K562 (cell line): ENCODE measurements at regions not wholly inside any gene's neighbourhood (a gene's known extent, or its start where the extent isn't known, plus 50 kb on each side); places are given as distances from the start of the nearest gene placed in this dataset.
"Not testable (repeated sequence)": the region's sequence is repeated elsewhere in the genome, so short reads cannot be mapped to it uniquely, and the experiment has no call there.

Source experiments
- ATAC-seq: fragments of 200-7000 bp; cut with Tn5 transposase; 3 replicates; pipeline ENCODE4 v1.9.1; 2020; ENCODE audit warnings: moderate library complexity
- BruUV-seq: library from RNA; stranded (reverse); fragments of 400-500 nt; replicated peaks from 2 replicates; lab custom pipeline; 2021; lab: Mats Ljungman, UMichigan
- CTCF ChIA-PET: fragments of 300-600 bp; formaldehyde crosslinking; extraction: SDS; loops from one replicate; lab custom pipeline; 2021; ENCODE audit warnings: low intra/inter-chr PET ratio; lab: Yijun Ruan, JAX
- POLR2A ChIA-PET: fragments of 300-600, 350-650 bp; sonication (Branson Sonifier 250); formaldehyde crosslinking; extraction: SDS; loops from one replicate; lab custom pipeline; 2021; ENCODE audit warnings: antibody characterized with exemption, inconsistent platforms; lab: Yijun Ruan, JAX
- DNase-seq, 4 experiments: peaks; one replicate each; pipeline versions ENCODE4 v3.0.0 to v3.0.0-alpha.2; 2011 to 2018; ENCODE audit warnings: low spot score in 3 of 4, mixed read lengths in 3 of 4; ENCODE audit errors: extremely low read depth in 1 of 4
- FAIRE-seq: peaks from 2 replicates; lab custom pipeline; 2011; peaks lifted over from hg19 to GRCh38; lab: Jason Lieb, UNC
- H2AFZ ChIP-seq: 2 replicates; pipeline ENCODE4 v1.6.0; 2011; ENCODE audit warnings: low read depth, low read length, control low read depth, inconsistent platforms
- H3K27ac ChIP-seq: fragments of 200-600 bp; 3 replicates; pipeline ENCODE4 v1.8.0; 2011; ENCODE audit warnings: low read depth, mild to moderate bottlenecking, control low read depth, inconsistent platforms, low read length, moderate library complexity, mixed read lengths; ENCODE audit errors: extremely low read depth
- H3K27me3 ChIP-seq, 2 experiments: fragments of 300-600 bp in 1 of 2; 2 replicates in 1 of 2; 3 replicates in 1 of 2; pipeline versions ENCODE4 v1.6.0 to v1.8.0; 2011; ENCODE audit warnings: inconsistent platforms in 2 of 2, low read length in 2 of 2, mild to moderate bottlenecking in 1 of 2, mixed read lengths in 1 of 2, moderate library complexity in 1 of 2; ENCODE audit not compliant: control insufficient read depth in 2 of 2, insufficient read depth in 2 of 2
- H3K36me3 ChIP-seq: fragments of 300-600 bp; 3 replicates; pipeline ENCODE4 v1.8.0; 2011; ENCODE audit warnings: mild to moderate bottlenecking, low read length, inconsistent platforms; ENCODE audit not compliant: control insufficient read depth, insufficient read depth
- H3K4me1 ChIP-seq, 2 experiments: fragments of 200-600 bp in 1 of 2; replicated peaks in 1 of 2; 2 replicates in 1 of 2; 3 replicates in 1 of 2; pipeline versions ENCODE4 v1.5.1 to v1.8.0; 2011; ENCODE audit warnings: inconsistent platforms in 2 of 2, low read length in 2 of 2, mild to moderate bottlenecking in 1 of 2, mixed read lengths in 1 of 2, moderate library complexity in 1 of 2; ENCODE audit not compliant: control insufficient read depth in 2 of 2, insufficient read depth in 2 of 2
- H3K4me2 ChIP-seq: 2 replicates; pipeline ENCODE4 v1.6.1; 2011; ENCODE audit warnings: low read length, control low read depth, inconsistent platforms, mixed read lengths; ENCODE audit not compliant: insufficient read depth
- H3K4me3 ChIP-seq: fragments of 200-600 bp; sonication (generic), shearing (Covaris generic); 2 replicates; pipeline ENCODE4 v1.5.1; 2016; ENCODE audit warnings: control low read depth, inconsistent platforms
- H3K79me2 ChIP-seq: fragments of 200-600 bp; 3 replicates; pipeline ENCODE4 v1.8.0; 2011; ENCODE audit warnings: low read length, inconsistent platforms; ENCODE audit not compliant: control insufficient read depth, insufficient read depth
- H3K9ac ChIP-seq, 2 experiments: 2 replicates each; pipeline versions ENCODE4 v1.6.0 to v1.6.1; 2011; ENCODE audit warnings: low read depth in 2 of 2, low read length in 2 of 2, control low read depth in 1 of 2, inconsistent platforms in 1 of 2, mild to moderate bottlenecking in 1 of 2, mixed read lengths in 1 of 2; ENCODE audit not compliant: insufficient read depth in 1 of 2
- H3K9me1 ChIP-seq: one replicate; pipeline ENCODE4 v1.6.0; 2011; ENCODE audit warnings: inconsistent platforms, mild to moderate bottlenecking, low read length, moderate library complexity; ENCODE audit not compliant: control insufficient read depth, insufficient read depth
- H3K9me3 ChIP-seq: replicated peaks from 2 replicates; pipeline ENCODE4 v1.5.1; 2011; ENCODE audit warnings: low read depth, low read length, inconsistent platforms; ENCODE audit not compliant: control insufficient read depth, insufficient read depth
- H4K20me1 ChIP-seq: replicated peaks from 2 replicates; pipeline ENCODE4 v1.6.1; 2011; ENCODE audit warnings: low read length, inconsistent platforms, mixed read lengths; ENCODE audit not compliant: control insufficient read depth, insufficient read depth
- C11orf30 ChIP-seq: fragments of 450-650 bp; IDR thresholded peaks from 2 replicates; pipeline ENCODE4 v1.6.1; 2016; ENCODE audit warnings: low read depth, mild to moderate bottlenecking
- STAT5B ChIP-seq: fragments of 250-450 bp; sonication (Bioruptor Pico); IDR thresholded peaks from 2 replicates; pipeline ENCODE4 v1.8.0; 2021; ENCODE audit warnings: mild to moderate bottlenecking, inconsistent platforms
- TEAD4 ChIP-seq, 2 experiments: sonication (generic) in 1 of 2; formaldehyde crosslinking in 1 of 2; IDR thresholded peaks; 2 replicates each; pipeline versions ENCODE4 v1.6.1 to v1.8.0; 2012 to 2022; ENCODE audit warnings: borderline replicate concordance in 1 of 2, inconsistent platforms in 1 of 2, low read length in 1 of 2, mild to moderate bottlenecking in 1 of 2, missing genetic modification reagents in 1 of 2
- ZNF316 ChIP-seq: fragments of 450-650 bp; IDR thresholded peaks from 2 replicates; pipeline ENCODE4 v1.6.1; 2016
- WGBS: fragments of 100-300 bp; shearing (Covaris generic); methylation state at CpG from one replicate; pipeline ENCODE4 v1.1.6; 2016; ENCODE audit warnings: low coverage, mixed read lengths; ENCODE audit not compliant: insufficient coverage; ENCODE audit errors: missing lambda C conversion rate; 5-methylcytosine and 5-hydroxymethylcytosine counted together
- in situ Hi-C: fragments of 300-500 bp; cut with MboI; formaldehyde crosslinking; loops from 4 replicates; pipeline ENCODE4 v1.15.0; 2018; ENCODE audit warnings: inconsistent platforms, mixed read lengths
- intact Hi-C: fragments of 100-400 bp; cut with micrococcal nuclease; formaldehyde crosslinking; loops from 2 replicates; pipeline ENCODE4 v1.14.2; 2022

- intact Hi-C loops (no loop called here), in situ Hi-C loops (no loop called here)
- Histone ChIP-seq H3K27ac (no peak overlapping the region), H3K79me2 (no peaks in the 10 kb centered on the region), H3K9me3 (no peaks in the 10 kb centered on the region), H4K20me1 (no peaks in the 10 kb centered on the region), H3K4me2 (no peak overlapping the region), H3K9me1 (no peaks in the 10 kb centered on the region), H3K4me1 (no peaks in the 10 kb centered on the region), H3K36me3 (no peaks in the 10 kb centered on the region), H3K27me3 (no peaks in the 10 kb centered on the region), H2AFZ (no peak overlapping the region), H3K9ac (no peak overlapping the region), H3K4me3 (no peak overlapping the region)
- no peak for ATAC-seq
- TF ChIP-seq STAT5B (CRISPR knock-in tag) (no peak), ZNF316 (peak; percentile 42), C11orf30 (peak; percentile 6; the same call in 1 of the 2 replicates), TEAD4 (IDR thresholded peaks at IDR 0.05; ENCODE audit: low read length) (no peak), TEAD4 (CRISPR knock-in tag; IDR thresholded peaks at IDR 0.05; ENCODE audit: borderline replicate concordance) (no peak)
- FAIRE-seq, result no peak
- 2% methylated on average over 4 of the region's 4 CpGs for WGBS
- DNase-seq, result no peak
- CTCF ChIA-PET, result no interaction called here
- BruUV-seq, result no TSS peak
- POLR2A ChIA-PET, result no interaction called here
Observed at GRCh38 chr3:74978684-74979083, 364.2 kb upstream of the CNTN3 start.

- H3K9ac ChIP-seq, H3K27me3 ChIP-seq, H2AFZ ChIP-seq, DNase-seq, H3K79me2 ChIP-seq, ATAC-seq, H3K9me3 ChIP-seq, H4K20me1 ChIP-seq, POLR2A ChIA-PET, H3K9me1 ChIP-seq, BruUV-seq, CTCF ChIA-PET, FAIRE-seq, H3K27ac ChIP-seq, in situ Hi-C loops, H3K4me1 ChIP-seq, H3K36me3 ChIP-seq, H3K4me3 ChIP-seq, H3K4me2 ChIP-seq, intact Hi-C loops: not testable (repeated sequence)
- WGBS, result 11% methylated on average over 7 of the region's 34 CpGs
Observed at GRCh38 chr3:74985028-74985904, 370.8 kb upstream of the CNTN3 start.
